H1 (cell line): ENCODE measurements at regions not wholly inside any gene's neighbourhood (a gene's known extent, or its start where the extent isn't known, plus 50 kb on each side); places are given as distances from the start of the nearest gene placed in this dataset.

Experiments
- CTCF ChIA-PET: fragments of 300-600 bp; sonication (Branson Sonifier 250); formaldehyde crosslinking; loops from one replicate; lab custom pipeline; 2021; ENCODE audit not compliant: partially characterized antibody; lab: Charles Lee
- POLR2A ChIA-PET: fragments of 300-600 bp; sonication (Branson Sonifier 250); formaldehyde crosslinking; loops from one replicate; lab custom pipeline; 2021; ENCODE audit warnings: inconsistent platforms; ENCODE audit not compliant: partially characterized antibody; lab: Charles Lee
- DNase-seq, 2 experiments: peaks; one replicate each; pipeline versions ENCODE4 v3.0.0 to v3.0.0-alpha.2; 2010 to 2022; ENCODE audit warnings: low spot score in 2 of 2, low read depth in 1 of 2, mixed read lengths in 1 of 2
- FAIRE-seq: peaks from 2 replicates; lab custom pipeline; 2011; peaks lifted over from hg19 to GRCh38; lab: Jason Lieb, UNC
- H2AFZ ChIP-seq: 2 replicates; pipeline ENCODE4 v1.8.1; 2012; ENCODE audit warnings: low read length, inconsistent platforms
- H2AK5ac ChIP-seq: 2 replicates; pipeline ENCODE4 v1.6.1; 2013; ENCODE audit warnings: low read depth, low read length
- H2BK120ac ChIP-seq: replicated peaks from 2 replicates; pipeline ENCODE3; 2013; ENCODE audit warnings: low read depth, low read length, inconsistent platforms
- H2BK12ac ChIP-seq: 2 replicates; pipeline ENCODE4 v1.6.1; 2013; ENCODE audit warnings: low read depth, low read length
- H2BK15ac ChIP-seq: 2 replicates; pipeline ENCODE4 v1.6.1; 2013; ENCODE audit warnings: low read length
- H2BK20ac ChIP-seq: 2 replicates; pipeline ENCODE4 v1.6.1; 2013; ENCODE audit warnings: low read length
- H2BK5ac ChIP-seq: 2 replicates; pipeline ENCODE4 v1.6.1; 2013; ENCODE audit warnings: low read depth, low read length
- H3K14ac ChIP-seq: 2 replicates; pipeline ENCODE4 v1.6.1; 2013; ENCODE audit warnings: inconsistent platforms; ENCODE audit not compliant: insufficient read length
- H3K18ac ChIP-seq: 2 replicates; pipeline ENCODE4 v1.6.1; 2013; ENCODE audit warnings: low read length; ENCODE audit errors: extremely low read depth
- H3K23ac ChIP-seq: 2 replicates; pipeline ENCODE4 v1.6.1; 2013; ENCODE audit warnings: inconsistent platforms; ENCODE audit not compliant: insufficient read length
- H3K23me2 ChIP-seq: 2 replicates; pipeline ENCODE4 v1.6.1; 2013; ENCODE audit warnings: low read depth, low read length
- H3K27ac ChIP-seq: 2 replicates; pipeline ENCODE4 v1.6.1; 2011; ENCODE audit warnings: low read depth, low read length, inconsistent platforms
- H3K27me3 ChIP-seq, 4 experiments: replicated peaks in 1 of 4; 1 replicate in 1 of 4; 2 replicates in 3 of 4; pipeline versions ENCODE4 v1.6.1 to v1.8.1; 2011 to 2013; ENCODE audit warnings: low read length in 3 of 4, mild to moderate bottlenecking in 3 of 4, inconsistent platforms in 2 of 4, mixed read lengths in 2 of 4, moderate library complexity in 1 of 4; ENCODE audit not compliant: control insufficient read depth in 3 of 4, insufficient read depth in 3 of 4; ENCODE audit errors: extremely low read depth in 1 of 4
- H3K36me3 ChIP-seq, 4 experiments: 2 replicates each; pipeline versions ENCODE4 v1.6.1 to v1.8.1; 2011 to 2013; ENCODE audit warnings: mild to moderate bottlenecking in 4 of 4, low read length in 3 of 4, moderate library complexity in 2 of 4, control low read depth in 1 of 4, inconsistent platforms in 1 of 4; ENCODE audit not compliant: insufficient read depth in 4 of 4, control insufficient read depth in 2 of 4
- H3K4ac ChIP-seq: replicated peaks from 2 replicates; pipeline ENCODE3; 2013; ENCODE audit warnings: low read length, low read depth, mixed read lengths, inconsistent platforms; ENCODE audit not compliant: insufficient read length
- H3K4me1 ChIP-seq, 4 experiments: replicated peaks in 1 of 4; 1 replicate in 1 of 4; 2 replicates in 3 of 4; pipeline versions ENCODE4 v1.6.1 to v1.8.1; 2011 to 2013; ENCODE audit warnings: low read length in 3 of 4, inconsistent platforms in 2 of 4, mixed read lengths in 1 of 4; ENCODE audit not compliant: insufficient read depth in 4 of 4, control insufficient read depth in 3 of 4
- H3K4me2 ChIP-seq, 2 experiments: 2 replicates each; pipeline versions ENCODE4 v1.6.1 to v1.8.1; 2011 to 2013; ENCODE audit warnings: low read depth in 2 of 2, low read length in 2 of 2, control low read depth in 1 of 2, inconsistent platforms in 1 of 2, mild to moderate bottlenecking in 1 of 2; ENCODE audit not compliant: insufficient read depth in 1 of 2
- H3K4me3 ChIP-seq, 4 experiments: fragments of 200-600, 300-600 bp in 1 of 4; sonication (generic), shearing (Covaris generic), sonication (Bioruptor Twin) in 1 of 4; 2 replicates each; pipeline versions ENCODE4 v1.5.1 to v1.8.1; 2011 to 2016; ENCODE audit warnings: low read length in 4 of 4, low read depth in 3 of 4, control low read depth in 2 of 4, inconsistent platforms in 2 of 4, mild to moderate bottlenecking in 2 of 4, mixed read lengths in 1 of 4, moderate library complexity in 1 of 4; ENCODE audit not compliant: insufficient read depth in 2 of 4; ENCODE audit errors: extremely low read depth in 1 of 4
- H3K56ac ChIP-seq: replicated peaks from 2 replicates; pipeline ENCODE3; 2013; ENCODE audit warnings: low read depth, mild to moderate bottlenecking, mixed read lengths, low read length, inconsistent platforms; ENCODE audit not compliant: insufficient read length
- H3K79me1 ChIP-seq: 2 replicates; pipeline ENCODE4 v1.6.1; 2013; ENCODE audit warnings: low read depth, low read length, control low read depth
- H3K79me2 ChIP-seq, 2 experiments: 2 replicates each; pipeline versions ENCODE4 v1.6.1 to v1.8.1; 2012 to 2013; ENCODE audit warnings: low read length in 2 of 2, mild to moderate bottlenecking in 2 of 2, inconsistent platforms in 1 of 2; ENCODE audit not compliant: insufficient read depth in 2 of 2, control insufficient read depth in 1 of 2
- H3K9ac ChIP-seq, 4 experiments: replicated peaks in 1 of 4; 1 replicate in 1 of 4; 2 replicates in 3 of 4; pipeline versions ENCODE4 v1.6.1 to v1.8.1; 2011 to 2013; ENCODE audit warnings: low read depth in 3 of 4, low read length in 3 of 4, control low read depth in 2 of 4, mild to moderate bottlenecking in 2 of 4, moderate library complexity in 2 of 4, inconsistent platforms in 1 of 4; ENCODE audit errors: extremely low read depth in 1 of 4
- H3K9me3 ChIP-seq, 2 experiments: 2 replicates each; pipeline versions ENCODE4 v1.6.1 to v1.8.1; 2012 to 2013; ENCODE audit warnings: mild to moderate bottlenecking in 2 of 2, moderate library complexity in 2 of 2, control low read depth in 1 of 2, inconsistent platforms in 1 of 2, low read depth in 1 of 2, low read length in 1 of 2, mixed read lengths in 1 of 2; ENCODE audit not compliant: insufficient read depth in 2 of 2
- H4K20me1 ChIP-seq, 2 experiments: replicated peaks in 1 of 2; 2 replicates each; pipeline versions ENCODE3 to v1.8.1; 2011 to 2013; ENCODE audit warnings: inconsistent platforms in 2 of 2, low read length in 2 of 2, mild to moderate bottlenecking in 1 of 2; ENCODE audit not compliant: insufficient read depth in 2 of 2, control insufficient read depth in 1 of 2
- H4K5ac ChIP-seq: 2 replicates; pipeline ENCODE4 v1.6.1; 2013; ENCODE audit warnings: low read length, low read depth, mixed read lengths, inconsistent platforms; ENCODE audit not compliant: insufficient read length
- H4K8ac ChIP-seq: 2 replicates; pipeline ENCODE4 v1.8.0; 2013; ENCODE audit warnings: mild to moderate bottlenecking, moderate library complexity, low read length, inconsistent platforms; ENCODE audit not compliant: insufficient read depth; ENCODE audit errors: extremely low read depth
- H4K91ac ChIP-seq: replicated peaks from 2 replicates; pipeline ENCODE3; 2013; ENCODE audit warnings: low read length, mixed read lengths, inconsistent platforms; ENCODE audit not compliant: insufficient read length
- HDAC2 ChIP-seq, 2 experiments: fragments of 300-600 bp in 1 of 2; sonication (generic) in 1 of 2; IDR thresholded peaks; 2 replicates each; pipeline ENCODE4 v1.6.1; 2011 to 2012; ENCODE audit warnings: low read depth in 2 of 2, low read length in 2 of 2, mild to moderate bottlenecking in 2 of 2, moderate library complexity in 2 of 2, borderline replicate concordance in 1 of 2, inconsistent platforms in 1 of 2
- MAFK ChIP-seq: IDR thresholded peaks from 2 replicates; pipeline ENCODE4 v1.6.1; 2012; ENCODE audit warnings: low read depth, mild to moderate bottlenecking, improper control_type of control experiment, low read length
- RBBP5 ChIP-seq: IDR thresholded peaks from 2 replicates; pipeline ENCODE4 v1.7.1; 2012; ENCODE audit warnings: low read depth, mild to moderate bottlenecking, inconsistent platforms, low read length, moderate library complexity, borderline replicate concordance
- RNF2 ChIP-seq: fragments of 200-900, 300-1000 bp; sonication (generic); IDR thresholded peaks from 2 replicates; pipeline ENCODE4 v1.7.1; 2016; ENCODE audit warnings: borderline replicate concordance, low read depth, mild to moderate bottlenecking, antibody characterized with exemption, low read length; ENCODE audit not compliant: poor library complexity, severe bottlenecking; ENCODE audit errors: missing control alignments
- RXRA ChIP-seq: IDR thresholded peaks from 2 replicates; pipeline ENCODE4 v1.6.1; 2011; ENCODE audit warnings: low read depth, mild to moderate bottlenecking, low read length, moderate library complexity; ENCODE audit not compliant: insufficient read depth
- SRF ChIP-seq: IDR thresholded peaks from 2 replicates; pipeline ENCODE4 v1.6.1; 2011; ENCODE audit warnings: mild to moderate bottlenecking, low read depth, low read length, moderate library complexity
- TAF7 ChIP-seq: optimal IDR thresholded peaks from 2 replicates; pipeline ENCODE3; 2011; ENCODE audit warnings: low read depth, mild to moderate bottlenecking, inconsistent platforms, low read length, moderate library complexity, borderline replicate concordance
- TBP ChIP-seq: IDR thresholded peaks from 2 replicates; pipeline ENCODE4 v1.6.1; 2011; ENCODE audit warnings: low read depth, low read length, improper control_type of control experiment
- YY1 ChIP-seq: IDR thresholded peaks from 2 replicates; pipeline ENCODE4 v1.6.1; 2011; ENCODE audit warnings: low read depth, mild to moderate bottlenecking, low read length
- WGBS, 2 experiments: shearing (Covaris generic) in 1 of 2; methylation state at CpG; one replicate each; pipeline versions ENCODE4 v1.1.6 to v1.1.7; 2013 to 2015; ENCODE audit warnings: low lambda C conversion rate in 2 of 2, mixed read lengths in 2 of 2, inconsistent platforms in 1 of 2, low coverage in 1 of 2, missing lambda C conversion rate in 1 of 2; ENCODE audit not compliant: insufficient replicate concordance in 2 of 2, insufficient coverage in 1 of 2, insufficient read length in 1 of 2; ENCODE audit errors: extremely low coverage in 1 of 2, missing lambda C conversion rate in 1 of 2; 5-methylcytosine and 5-hydroxymethylcytosine counted together
- TF ChIP-seq, protein P1 (sequence below): IDR thresholded peaks from 2 replicates; pipeline ENCODE4 v1.6.1; 2012; ENCODE audit warnings: low read length, inconsistent platforms
- TF ChIP-seq, protein P2 (sequence below): IDR thresholded peaks from 2 replicates; pipeline ENCODE4 v1.6.1; 2011; ENCODE audit warnings: low read length, improper control_type of control experiment

DNA sequence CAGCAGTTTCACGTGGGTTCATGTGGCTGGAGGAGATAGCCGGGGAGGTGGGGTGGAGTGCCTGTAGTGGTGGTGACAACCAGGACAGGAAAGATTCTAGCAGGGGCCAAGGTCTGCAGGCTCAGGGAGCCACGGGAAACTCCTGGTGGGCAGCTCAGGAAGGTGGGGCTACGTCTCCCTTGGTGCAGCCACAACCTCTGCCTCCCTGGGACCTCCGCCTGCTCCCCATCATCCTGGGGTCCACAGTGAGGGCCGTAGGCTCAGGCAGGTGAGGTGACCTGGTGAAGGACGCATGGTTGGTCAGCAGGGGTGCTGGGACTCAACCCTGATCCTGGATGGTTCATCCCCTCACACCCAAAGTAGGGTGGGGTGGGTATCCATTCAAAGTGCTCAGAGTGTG lies 524.1 kb downstream of the TBC1D22A start:
- Histone ChIP-seq H3K79me1 (no peaks in the 10 kb centered on the region), H3K23ac (no peak overlapping the region), H3K79me2 (no peaks in the 10 kb centered on the region), H3K27ac (no peak overlapping the region), H3K4ac (no peak overlapping the region), H3K56ac (no peak overlapping the region), H4K8ac (no peak overlapping the region), H3K23me2 (peaks cover 6% of the 10 kb centered on the region; the same call in 1 of the 2 replicates), H3K18ac (no peak overlapping the region), H3K27me3 (no peaks in the 10 kb centered on the region), H3K36me3 (no peaks in the 10 kb centered on the region), H3K4me3 (no peak overlapping the region), H4K5ac (no peak overlapping the region), H2BK20ac (no peak overlapping the region), H2AFZ (no peak overlapping the region), H2BK120ac (no peak overlapping the region), H2BK5ac (no peak overlapping the region), H3K9ac (no peak overlapping the region), H3K4me2 (no peak overlapping the region), H4K20me1 (no peaks in the 10 kb centered on the region), H4K91ac (no peak overlapping the region), H2BK15ac (no peak overlapping the region), H3K9me3 (peaks cover 69 to 98% of the 10 kb centered on the region in 2 experiments), H2BK12ac (no peak overlapping the region), H3K14ac (no peak overlapping the region), H2AK5ac (no peak overlapping the region), H3K4me1 (no peaks in the 10 kb centered on the region)
- POLR2A ChIA-PET = no interaction called here
- DNase-seq (no peak), FAIRE-seq (no peak)
- CTCF ChIA-PET = no interaction called here
- WGBS, 2 experiments = 79% methylated on average over 7 of the region's 7 CpGs; no CpG with 5 or more reads in 1 of the 2 experiments
- no peak for TF ChIP-seq RXRA
- no peak for TF ChIP-seq TBP
- TF ChIP-seq, protein P1, sequence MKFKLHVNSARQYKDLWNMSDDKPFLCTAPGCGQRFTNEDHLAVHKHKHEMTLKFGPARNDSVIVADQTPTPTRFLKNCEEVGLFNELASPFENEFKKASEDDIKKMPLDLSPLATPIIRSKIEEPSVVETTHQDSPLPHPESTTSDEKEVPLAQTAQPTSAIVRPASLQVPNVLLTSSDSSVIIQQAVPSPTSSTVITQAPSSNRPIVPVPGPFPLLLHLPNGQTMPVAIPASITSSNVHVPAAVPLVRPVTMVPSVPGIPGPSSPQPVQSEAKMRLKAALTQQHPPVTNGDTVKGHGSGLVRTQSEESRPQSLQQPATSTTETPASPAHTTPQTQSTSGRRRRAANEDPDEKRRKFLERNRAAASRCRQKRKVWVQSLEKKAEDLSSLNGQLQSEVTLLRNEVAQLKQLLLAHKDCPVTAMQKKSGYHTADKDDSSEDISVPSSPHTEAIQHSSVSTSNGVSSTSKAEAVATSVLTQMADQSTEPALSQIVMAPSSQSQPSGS = no peak
- no peak for TF ChIP-seq HDAC2 (IDR thresholded peaks at IDR 0.05; ENCODE audit: borderline replicate concordance in 1 of 2, low read depth in 2 of 2, low read length in 2 of 2)
- no peak for TF ChIP-seq RBBP5
- TF ChIP-seq TAF7 = no peak
- TF ChIP-seq YY1 = no peak
- TF ChIP-seq MAFK = no peak
- TF ChIP-seq SRF = no peak
- no peak for TF ChIP-seq RNF2
- TF ChIP-seq, protein P2, sequence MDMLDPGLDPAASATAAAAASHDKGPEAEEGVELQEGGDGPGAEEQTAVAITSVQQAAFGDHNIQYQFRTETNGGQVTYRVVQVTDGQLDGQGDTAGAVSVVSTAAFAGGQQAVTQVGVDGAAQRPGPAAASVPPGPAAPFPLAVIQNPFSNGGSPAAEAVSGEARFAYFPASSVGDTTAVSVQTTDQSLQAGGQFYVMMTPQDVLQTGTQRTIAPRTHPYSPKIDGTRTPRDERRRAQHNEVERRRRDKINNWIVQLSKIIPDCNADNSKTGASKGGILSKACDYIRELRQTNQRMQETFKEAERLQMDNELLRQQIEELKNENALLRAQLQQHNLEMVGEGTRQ = no peak
